ENCODE measurements at regions not wholly inside any gene's neighbourhood (a gene's known extent, or its start where the extent isn't known, plus 50 kb on each side); places are given as distances from the start of the nearest gene placed in this dataset.

DNA sequence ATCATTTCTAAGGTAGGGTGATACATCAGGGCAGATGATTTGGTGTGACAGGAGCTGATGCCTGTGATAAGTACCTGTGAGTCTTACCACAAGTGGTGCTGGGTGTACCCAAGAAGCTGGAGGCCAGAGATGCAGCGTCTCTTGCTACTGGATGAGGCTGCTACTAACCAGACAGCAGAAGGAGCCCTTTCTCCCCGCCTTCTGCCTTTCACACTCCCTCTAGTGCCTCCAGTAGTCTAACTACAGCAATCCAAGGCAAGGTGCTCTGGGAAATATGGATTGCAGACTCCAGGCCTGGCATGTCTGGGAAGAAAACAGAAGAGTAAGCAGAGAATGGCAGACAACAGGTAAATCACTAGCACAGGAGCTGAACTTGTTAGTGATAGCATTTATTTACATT, 470.8 kb downstream of the NKX6-1 start:
- TF ChIP-seq, protein P1, sequence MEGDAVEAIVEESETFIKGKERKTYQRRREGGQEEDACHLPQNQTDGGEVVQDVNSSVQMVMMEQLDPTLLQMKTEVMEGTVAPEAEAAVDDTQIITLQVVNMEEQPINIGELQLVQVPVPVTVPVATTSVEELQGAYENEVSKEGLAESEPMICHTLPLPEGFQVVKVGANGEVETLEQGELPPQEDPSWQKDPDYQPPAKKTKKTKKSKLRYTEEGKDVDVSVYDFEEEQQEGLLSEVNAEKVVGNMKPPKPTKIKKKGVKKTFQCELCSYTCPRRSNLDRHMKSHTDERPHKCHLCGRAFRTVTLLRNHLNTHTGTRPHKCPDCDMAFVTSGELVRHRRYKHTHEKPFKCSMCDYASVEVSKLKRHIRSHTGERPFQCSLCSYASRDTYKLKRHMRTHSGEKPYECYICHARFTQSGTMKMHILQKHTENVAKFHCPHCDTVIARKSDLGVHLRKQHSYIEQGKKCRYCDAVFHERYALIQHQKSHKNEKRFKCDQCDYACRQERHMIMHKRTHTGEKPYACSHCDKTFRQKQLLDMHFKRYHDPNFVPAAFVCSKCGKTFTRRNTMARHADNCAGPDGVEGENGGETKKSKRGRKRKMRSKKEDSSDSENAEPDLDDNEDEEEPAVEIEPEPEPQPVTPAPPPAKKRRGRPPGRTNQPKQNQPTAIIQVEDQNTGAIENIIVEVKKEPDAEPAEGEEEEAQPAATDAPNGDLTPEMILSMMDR (IDR thresholded peaks at IDR 0.05; ENCODE audit: low read depth, low read length) = no peak
- TF ChIP-seq EZH2phosphoT487 (IDR thresholded peaks at IDR 0.05; ENCODE audit: low read depth) = no peak

Data from OCI-LY3 (cell line).